A673 (cell line): ENCODE measurements at regions not wholly inside any gene's neighbourhood (a gene's known extent, or its start where the extent isn't known, plus 50 kb on each side); places are given as distances from the start of the nearest gene placed in this dataset.

ENCODE experiments used
- EZH2 ChIP-seq: fragments of 200-600 bp; sonication (generic); IDR thresholded peaks from 2 replicates; pipeline ENCODE4 v1.6.1; 2017; ENCODE audit warnings: borderline replicate concordance, low read depth, mild to moderate bottlenecking, mixed read lengths, antibody characterized with exemption, low read length; ENCODE audit not compliant: poor library complexity, severe bottlenecking
- TF ChIP-seq, protein P1 (sequence below): fragments of 300-800, 200-600 bp; sonication (generic); conservative IDR thresholded peaks from 2 replicates; pipeline ENCODE4 v1.5.1; 2017; ENCODE audit warnings: low read depth, mild to moderate bottlenecking, antibody characterized with exemption, low read length, moderate library complexity, mixed read lengths

DNA sequence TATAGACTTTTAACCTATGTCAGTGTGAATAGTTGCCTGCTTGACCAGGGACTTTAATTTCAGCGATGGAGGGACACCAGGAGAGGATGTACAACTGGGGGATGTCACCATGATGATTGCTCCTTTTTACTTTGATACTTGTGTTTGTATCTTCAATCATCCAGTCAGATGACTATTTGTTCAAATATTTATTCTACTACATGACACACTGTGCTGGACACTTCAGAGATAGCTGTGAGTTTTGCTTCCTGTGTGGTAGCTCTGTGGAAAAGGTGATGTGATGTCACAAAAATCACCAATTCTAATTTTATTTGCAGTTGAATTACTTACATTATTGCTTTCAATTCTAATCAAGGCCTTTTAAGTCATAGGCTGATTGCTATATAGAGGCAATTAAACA lies 62.7 kb upstream of the CREB5 start:
- no peak for TF ChIP-seq EZH2
- TF ChIP-seq, protein P1, sequence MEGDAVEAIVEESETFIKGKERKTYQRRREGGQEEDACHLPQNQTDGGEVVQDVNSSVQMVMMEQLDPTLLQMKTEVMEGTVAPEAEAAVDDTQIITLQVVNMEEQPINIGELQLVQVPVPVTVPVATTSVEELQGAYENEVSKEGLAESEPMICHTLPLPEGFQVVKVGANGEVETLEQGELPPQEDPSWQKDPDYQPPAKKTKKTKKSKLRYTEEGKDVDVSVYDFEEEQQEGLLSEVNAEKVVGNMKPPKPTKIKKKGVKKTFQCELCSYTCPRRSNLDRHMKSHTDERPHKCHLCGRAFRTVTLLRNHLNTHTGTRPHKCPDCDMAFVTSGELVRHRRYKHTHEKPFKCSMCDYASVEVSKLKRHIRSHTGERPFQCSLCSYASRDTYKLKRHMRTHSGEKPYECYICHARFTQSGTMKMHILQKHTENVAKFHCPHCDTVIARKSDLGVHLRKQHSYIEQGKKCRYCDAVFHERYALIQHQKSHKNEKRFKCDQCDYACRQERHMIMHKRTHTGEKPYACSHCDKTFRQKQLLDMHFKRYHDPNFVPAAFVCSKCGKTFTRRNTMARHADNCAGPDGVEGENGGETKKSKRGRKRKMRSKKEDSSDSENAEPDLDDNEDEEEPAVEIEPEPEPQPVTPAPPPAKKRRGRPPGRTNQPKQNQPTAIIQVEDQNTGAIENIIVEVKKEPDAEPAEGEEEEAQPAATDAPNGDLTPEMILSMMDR, result no peak
